Right hindlimb (tissue), 1 donor: ENCODE measurements at regions not wholly inside any gene's neighbourhood (a gene's known extent, or its start where the extent isn't known, plus 50 kb on each side); places are given as distances from the start of the nearest gene placed in this dataset.

Source experiments
- DNase-seq: peaks from one replicate; pipeline ENCODE4 v3.0.0-alpha.2; 2018

GRCh38 chr22:49197986-49198704 lies 629.5 kb downstream of the BRD1 start:
- no peak for DNase-seq

DNA sequence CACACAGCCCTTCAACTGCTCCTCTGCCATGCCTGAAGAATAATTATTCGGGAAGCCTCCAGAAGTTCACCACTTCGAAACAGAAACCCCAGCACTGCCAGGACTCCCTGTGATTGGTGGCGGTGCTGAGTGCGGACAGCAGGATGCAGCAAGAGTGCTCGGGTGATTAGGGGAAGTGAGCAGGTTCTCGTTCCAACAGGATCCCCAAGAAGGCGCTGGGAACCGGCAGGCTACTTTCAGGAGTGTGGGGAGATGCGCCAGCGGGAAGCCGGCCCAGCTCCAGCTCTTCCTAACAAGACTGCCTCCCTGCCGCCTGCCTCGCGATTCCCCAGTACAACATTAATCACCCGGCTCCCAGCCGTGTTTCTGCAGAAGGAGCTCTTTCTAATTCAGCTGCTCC lies 630.2 kb downstream of the BRD1 start:
- no peak for DNase-seq

DNA sequence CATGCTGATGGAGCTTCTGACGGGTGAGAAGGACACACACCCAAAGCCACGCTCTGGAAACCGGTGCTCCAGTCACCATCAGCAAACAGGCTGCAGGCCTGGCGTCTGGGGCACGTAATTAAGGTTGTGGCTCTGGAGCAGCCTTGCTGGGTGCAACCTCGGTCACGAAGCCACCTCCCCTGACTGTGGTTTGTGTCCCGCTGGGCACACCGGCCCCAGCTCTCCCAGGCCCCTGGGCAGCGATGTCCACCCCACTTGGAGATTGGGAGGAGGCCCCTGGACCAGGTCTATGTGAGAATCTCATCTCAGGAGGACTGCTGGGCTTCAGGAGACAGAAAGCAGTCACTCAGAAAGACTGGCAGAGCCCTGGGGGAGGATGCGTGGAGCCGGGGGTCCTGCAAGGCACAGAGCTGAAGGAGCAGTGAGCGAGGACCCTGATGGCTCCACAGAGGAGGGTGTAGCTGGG lies 631.6 kb downstream of the BRD1 start:
- no peak for DNase-seq

DNA sequence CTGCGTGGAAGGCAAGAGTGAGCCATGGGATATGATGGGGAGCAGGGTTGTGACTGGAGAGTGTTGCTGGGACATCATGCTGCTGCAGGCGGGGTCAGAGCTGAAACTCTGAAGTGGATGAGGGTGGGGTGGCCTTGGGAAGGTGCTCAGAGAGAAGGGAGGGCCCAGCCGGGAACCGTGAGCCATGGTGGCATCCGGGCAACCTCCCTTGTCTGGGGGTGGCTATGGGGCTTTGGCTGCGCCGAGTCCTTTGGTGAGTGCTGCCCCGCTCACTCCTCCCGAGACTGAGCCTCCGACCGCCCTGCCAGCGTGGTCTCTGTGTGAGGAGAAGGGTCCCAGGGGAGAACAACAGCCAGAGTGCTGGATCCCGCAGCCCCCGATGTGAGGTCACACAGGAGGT lies 632.0 kb downstream of the BRD1 start:
- DNase-seq, result no peak

DNA sequence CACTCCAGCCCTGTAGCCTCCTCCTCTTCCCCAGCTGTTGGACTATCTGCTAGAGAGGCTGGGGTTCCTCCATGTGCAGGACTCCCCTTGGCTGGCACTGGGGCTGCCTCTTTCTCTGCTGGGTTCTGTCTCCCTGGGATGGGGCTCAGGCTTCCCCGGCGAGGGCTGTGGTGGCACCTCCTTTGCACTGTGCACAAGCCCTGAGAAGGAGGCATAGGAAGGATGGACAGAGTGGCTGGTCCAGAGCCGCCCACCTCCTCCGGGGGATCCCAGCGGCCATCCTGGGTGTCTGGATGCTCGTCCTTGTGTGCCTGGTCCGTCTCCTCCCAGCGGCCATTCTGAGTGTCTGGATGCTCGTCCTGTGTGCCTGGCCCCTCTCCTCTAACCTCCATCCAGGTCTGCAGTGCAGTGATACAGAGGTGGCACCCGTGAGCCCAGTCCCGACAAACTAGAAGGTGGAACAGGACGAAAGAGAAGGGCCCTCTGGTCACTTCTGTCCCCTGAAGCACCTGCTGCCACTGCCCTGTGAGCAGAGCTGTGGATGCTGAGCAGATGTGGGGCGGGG lies 633.7 kb downstream of the BRD1 start:
- no peak for DNase-seq

GRCh38 chr22:49193348-49193747 lies 634.3 kb downstream of the BRD1 start:
- DNase-seq, result no peak

DNA sequence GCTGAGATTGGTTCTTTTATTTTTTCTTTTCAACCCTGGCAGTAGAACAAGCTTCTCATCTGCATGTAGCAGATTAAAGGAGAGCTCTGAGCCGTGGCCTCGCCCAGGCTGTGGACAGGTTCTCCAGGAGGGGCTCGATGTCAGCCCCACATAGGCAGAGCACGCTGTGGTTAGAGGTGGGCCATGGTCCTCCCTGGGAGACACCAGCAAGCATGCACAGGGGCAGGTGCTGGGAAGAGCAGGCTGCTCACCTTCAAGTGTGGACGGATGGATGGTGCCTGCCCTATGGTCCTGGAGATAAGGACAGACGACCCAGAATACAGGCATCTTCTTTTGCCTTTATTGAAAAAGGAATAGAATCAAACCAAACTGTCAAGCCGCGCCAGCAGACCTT lies 634.8 kb downstream of the BRD1 start:
- DNase-seq, result no peak

GRCh38 chr22:49192180-49192856 lies 635.4 kb downstream of the BRD1 start:
- no peak for DNase-seq

DNA sequence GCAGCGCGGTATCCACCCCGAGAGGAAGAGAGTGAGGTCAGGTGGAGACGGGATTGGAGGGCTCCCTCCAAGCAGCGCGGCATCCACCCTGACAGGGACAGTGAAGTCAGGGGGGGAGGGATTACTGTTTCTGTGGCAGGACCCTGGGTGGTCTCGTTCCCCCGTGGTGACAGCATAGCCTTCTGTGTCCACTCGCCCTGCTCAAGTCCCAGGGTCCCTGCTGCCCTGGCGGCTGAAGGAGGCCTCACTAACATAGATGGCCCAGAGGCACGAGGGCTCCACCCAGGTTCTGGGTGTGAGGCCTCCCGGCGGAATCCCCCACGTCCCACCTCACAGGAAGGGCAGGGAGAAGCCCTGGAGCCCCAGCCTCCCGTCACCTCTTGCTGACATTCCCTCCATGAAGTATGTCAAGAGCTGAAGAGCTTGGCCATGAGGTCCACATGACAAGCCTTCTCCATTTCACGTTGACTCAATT lies 636.1 kb downstream of the BRD1 start:
- DNase-seq, result no peak

- no peak for DNase-seq
These were observed 636.7 kb downstream of the BRD1 start for GRCh38 chr22:49190816-49191505.

- DNase-seq, result no peak
These were observed 637.8 kb downstream of the BRD1 start for GRCh38 chr22:49189871-49190270.

DNA sequence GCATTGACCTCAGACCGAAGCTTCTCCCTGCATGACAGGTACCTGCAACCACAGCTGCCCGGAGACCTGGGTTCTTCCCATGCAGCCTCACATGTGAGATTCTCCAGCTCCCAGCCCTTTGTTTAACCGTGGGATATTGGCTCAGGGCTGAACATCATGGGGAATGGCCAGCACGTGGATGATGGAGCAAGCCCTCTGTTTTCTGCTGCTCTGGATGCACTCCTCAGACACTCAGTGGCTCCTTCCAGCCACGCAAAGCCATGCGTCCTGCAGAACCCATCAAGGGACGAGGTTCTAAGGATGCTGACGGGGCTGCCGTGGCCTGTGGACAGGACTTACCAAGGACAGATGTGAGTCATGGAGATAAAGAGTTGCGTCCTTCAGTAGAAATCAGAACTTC lies 639.1 kb downstream of the BRD1 start:
- DNase-seq, result no peak

GRCh38 chr22:49188091-49188490 lies 639.6 kb downstream of the BRD1 start:
- DNase-seq, result no peak

GRCh38 chr22:49186762-49187161 lies 640.9 kb downstream of the BRD1 start:
- no peak for DNase-seq

DNA sequence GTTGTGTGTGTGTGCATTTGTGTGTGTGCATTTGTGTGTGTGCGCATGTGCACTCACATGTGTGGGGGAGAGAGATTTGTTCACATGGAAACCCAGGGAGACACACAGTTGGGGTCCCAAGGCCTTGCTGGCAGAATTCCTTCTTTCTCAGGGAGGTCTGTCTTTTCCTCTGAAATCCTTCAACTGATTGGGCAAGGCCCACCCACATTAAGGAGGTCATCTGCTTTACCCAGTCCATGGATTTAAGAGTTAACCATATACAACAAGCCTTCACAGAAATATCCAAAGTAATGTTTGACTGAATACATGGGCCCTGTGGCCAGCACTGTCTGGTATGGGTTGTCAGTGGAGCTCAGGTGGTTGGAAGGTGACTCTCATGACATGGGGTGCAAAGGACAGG lies 641.4 kb downstream of the BRD1 start:
- DNase-seq, result no peak

GRCh38 chr22:49185312-49185969 lies 642.2 kb downstream of the BRD1 start:
- DNase-seq, result no peak

DNA sequence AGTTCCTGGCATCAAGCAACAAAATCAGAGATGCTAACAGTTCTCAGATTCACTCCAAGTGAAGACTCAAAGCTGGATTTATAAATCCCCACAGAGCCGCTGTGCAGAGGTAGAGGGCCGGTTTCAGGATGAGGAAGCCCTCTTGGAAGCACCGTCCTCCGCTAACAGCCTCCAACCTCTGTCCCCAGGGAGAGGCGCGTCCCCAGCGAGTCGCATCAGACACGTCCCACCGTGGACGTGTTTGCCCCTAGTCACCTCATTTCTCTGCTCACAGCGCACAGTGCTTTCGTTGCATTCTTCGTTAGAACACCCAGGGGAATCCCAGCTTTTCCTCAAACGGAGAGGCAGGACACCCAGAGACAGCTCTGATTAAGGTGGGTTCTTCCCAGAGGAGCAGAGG lies 642.9 kb downstream of the BRD1 start:
- no peak for DNase-seq

GRCh38 chr22:49183826-49184216 lies 643.9 kb downstream of the BRD1 start:
- DNase-seq, result no peak

DNA sequence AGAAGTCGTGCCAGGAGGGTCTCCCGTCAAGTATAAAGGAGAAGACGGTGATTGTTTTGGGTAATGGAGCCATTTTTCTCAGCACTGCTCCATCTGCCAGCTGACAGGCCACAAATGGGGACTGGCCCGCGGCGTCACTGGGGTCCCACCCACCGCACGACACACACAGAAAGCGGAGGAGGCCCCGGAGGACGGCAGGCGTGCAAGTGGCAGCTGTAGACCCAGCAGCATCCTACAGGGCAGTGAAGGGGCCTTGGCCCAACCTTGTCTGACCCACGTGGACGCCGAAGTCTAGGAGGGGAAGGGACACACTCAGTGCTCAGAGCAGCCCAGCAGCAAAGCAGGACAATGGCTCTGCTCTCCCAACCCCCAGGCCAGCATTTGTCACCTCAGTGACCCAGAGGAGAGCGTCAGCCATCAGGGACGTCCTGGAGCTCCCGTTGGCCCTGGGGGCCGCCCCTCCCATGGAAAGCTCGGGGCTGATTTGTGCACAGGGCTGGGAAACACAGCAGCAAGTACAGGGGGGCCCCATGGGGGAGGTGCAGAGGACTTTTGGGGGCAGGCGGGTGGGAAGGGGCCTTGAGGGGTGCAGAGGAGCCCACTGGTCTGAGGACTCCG lies 644.4 kb downstream of the BRD1 start:
- no peak for DNase-seq

DNA sequence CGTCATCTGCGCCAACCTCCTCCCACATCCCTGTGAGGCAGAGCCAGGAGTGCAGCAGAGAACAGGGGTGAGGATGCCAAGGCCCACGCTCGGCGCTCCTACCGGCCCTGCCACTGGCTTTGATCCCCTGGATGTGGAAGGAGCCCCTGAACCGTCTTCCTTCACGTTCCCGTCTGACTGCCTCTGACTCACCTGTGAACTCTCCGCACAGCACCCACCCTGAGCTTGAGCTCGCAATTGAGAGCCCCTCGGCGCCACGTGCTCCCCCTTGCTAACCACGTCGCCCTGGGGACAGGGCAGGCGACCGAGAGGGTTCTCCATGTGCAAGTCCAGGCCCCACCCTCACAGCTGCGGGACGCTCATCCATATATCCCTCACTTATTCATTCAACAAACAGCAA lies 645.3 kb downstream of the BRD1 start:
- DNase-seq, result no peak

- DNase-seq, result no peak
These were observed 645.7 kb downstream of the BRD1 start for GRCh38 chr22:49181942-49182341.

- DNase-seq, result no peak
These were observed 646.2 kb downstream of the BRD1 start for GRCh38 chr22:49181431-49181830.

DNA sequence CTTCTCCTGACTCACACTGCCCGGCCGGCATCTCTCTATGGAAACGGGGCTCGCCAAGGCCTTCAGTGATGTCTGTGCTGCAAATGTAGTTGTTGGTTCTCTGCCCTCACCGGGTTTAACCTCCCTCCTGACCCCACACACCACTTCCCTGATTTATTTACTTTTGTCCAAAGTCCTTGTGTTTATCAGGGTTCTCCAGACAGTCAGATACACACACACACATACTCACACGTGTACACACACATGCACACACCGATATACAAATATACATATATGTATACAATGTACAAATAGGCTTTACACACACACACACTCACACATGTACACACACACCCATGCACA lies 647.0 kb downstream of the BRD1 start:
- no peak for DNase-seq
